GM18498 (cell line): ENCODE measurements at regions not wholly inside any gene's neighbourhood (a gene's known extent, or its start where the extent isn't known, plus 50 kb on each side); places are given as distances from the start of the nearest gene placed in this dataset.

Source experiments
- ATAC-seq: cut with Tn5 transposase; IDR thresholded peaks from one replicate; pipeline ENCODE4 v1.9.1; 2021; ENCODE audit warnings: mild to moderate bottlenecking, moderate library complexity; ENCODE audit not compliant: unreplicated experiment

- no peak for ATAC-seq
Measured at GRCh38 chr5:125609011-125609410, 814.2 kb upstream of the GRAMD2B start.

- no peak for ATAC-seq
Measured at GRCh38 chr5:125610892-125611291, 812.3 kb upstream of the GRAMD2B start.

- no peak for ATAC-seq
Measured at GRCh38 chr5:125611541-125611940, 811.7 kb upstream of the GRAMD2B start.

GRCh38 chr5:125612181-125612721, 811.0 kb upstream of the GRAMD2B start:
- no peak for ATAC-seq

GRCh38 chr5:125612776-125613175, 810.4 kb upstream of the GRAMD2B start:
- ATAC-seq = no peak

GRCh38 chr5:125630237-125630636, 793.0 kb upstream of the GRAMD2B start:
- ATAC-seq = no peak

- ATAC-seq = no peak
Measured at GRCh38 chr5:125633523-125633922, 789.7 kb upstream of the GRAMD2B start.

GRCh38 chr5:125634216-125634835, 788.9 kb upstream of the GRAMD2B start:
- no peak for ATAC-seq

GRCh38 chr5:125639858-125640257, 783.4 kb upstream of the GRAMD2B start:
- no peak for ATAC-seq

GRCh38 chr5:125652761-125653160, 770.4 kb upstream of the GRAMD2B start:
- ATAC-seq = no peak

GRCh38 chr5:125654392-125654791, 768.8 kb upstream of the GRAMD2B start:
- no peak for ATAC-seq

GRCh38 chr5:125655156-125655555, 768.1 kb upstream of the GRAMD2B start:
- ATAC-seq = no peak

- no peak for ATAC-seq
Measured at GRCh38 chr5:125657936-125658335, 765.3 kb upstream of the GRAMD2B start.

- no peak for ATAC-seq
Measured at GRCh38 chr5:125659316-125660023, 763.7 kb upstream of the GRAMD2B start.

- no peak for ATAC-seq
Measured at GRCh38 chr5:125660231-125660895, 762.8 kb upstream of the GRAMD2B start.

- no peak for ATAC-seq
Measured at GRCh38 chr5:125661584-125661983, 761.6 kb upstream of the GRAMD2B start.

- ATAC-seq = no peak
Measured at GRCh38 chr5:125668884-125669283, 754.3 kb upstream of the GRAMD2B start.

- ATAC-seq = no peak
Measured at GRCh38 chr5:125673359-125673950, 749.8 kb upstream of the GRAMD2B start.

- ATAC-seq = no peak
Measured at GRCh38 chr5:125679522-125679921, 743.7 kb upstream of the GRAMD2B start.

GRCh38 chr5:125683669-125684068, 739.5 kb upstream of the GRAMD2B start:
- no peak for ATAC-seq

- ATAC-seq = no peak
Measured at GRCh38 chr5:125685771-125686170, 737.4 kb upstream of the GRAMD2B start.
